ENCODE measurements at regions not wholly inside any gene's neighbourhood (a gene's known extent, or its start where the extent isn't known, plus 50 kb on each side); places are given as distances from the start of the nearest gene placed in this dataset.

GRCh38 chr20:50417023-50417329 lies 93.2 kb upstream of the PTPN1 start:
- H3K9me2 ChIP-seq (replicated peaks; ENCODE audit: insufficient read depth, low read length): no peaks in the 10 kb centered on the region
- TF ChIP-seq, protein P1, sequence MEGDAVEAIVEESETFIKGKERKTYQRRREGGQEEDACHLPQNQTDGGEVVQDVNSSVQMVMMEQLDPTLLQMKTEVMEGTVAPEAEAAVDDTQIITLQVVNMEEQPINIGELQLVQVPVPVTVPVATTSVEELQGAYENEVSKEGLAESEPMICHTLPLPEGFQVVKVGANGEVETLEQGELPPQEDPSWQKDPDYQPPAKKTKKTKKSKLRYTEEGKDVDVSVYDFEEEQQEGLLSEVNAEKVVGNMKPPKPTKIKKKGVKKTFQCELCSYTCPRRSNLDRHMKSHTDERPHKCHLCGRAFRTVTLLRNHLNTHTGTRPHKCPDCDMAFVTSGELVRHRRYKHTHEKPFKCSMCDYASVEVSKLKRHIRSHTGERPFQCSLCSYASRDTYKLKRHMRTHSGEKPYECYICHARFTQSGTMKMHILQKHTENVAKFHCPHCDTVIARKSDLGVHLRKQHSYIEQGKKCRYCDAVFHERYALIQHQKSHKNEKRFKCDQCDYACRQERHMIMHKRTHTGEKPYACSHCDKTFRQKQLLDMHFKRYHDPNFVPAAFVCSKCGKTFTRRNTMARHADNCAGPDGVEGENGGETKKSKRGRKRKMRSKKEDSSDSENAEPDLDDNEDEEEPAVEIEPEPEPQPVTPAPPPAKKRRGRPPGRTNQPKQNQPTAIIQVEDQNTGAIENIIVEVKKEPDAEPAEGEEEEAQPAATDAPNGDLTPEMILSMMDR (IDR thresholded peaks at IDR 0.05; ENCODE audit: insufficient read depth, low read length, poor library complexity, severe bottlenecking): no peak
- TF ChIP-seq EZH2phosphoT487 (conservative IDR thresholded peaks at IDR 0.05; ENCODE audit: low read length): no peak
- no peaks in the 10 kb centered on the region for H3K27me3 ChIP-seq (ENCODE audit: low read length)
- H4K20me1 ChIP-seq (ENCODE audit: low read depth, low read length): no peaks in the 10 kb centered on the region
- no peaks in the 10 kb centered on the region for H3K36me3 ChIP-seq (ENCODE audit: low read length)
- H3K9me3 ChIP-seq (ENCODE audit: insufficient read depth, low read length): no peaks in the 10 kb centered on the region
- no peak overlapping the region for H3K4me2 ChIP-seq (ENCODE audit: low read depth, low read length, poor library complexity, severe bottlenecking)
- no peak overlapping the region for H3K4me3 ChIP-seq (ENCODE audit: insufficient read depth, low read length, poor library complexity, severe bottlenecking)
- H3K27ac ChIP-seq (ENCODE audit: low read depth, low read length): no peak overlapping the region
- H3K9ac ChIP-seq (ENCODE audit: low read length): no peak overlapping the region
- H3K79me2 ChIP-seq (ENCODE audit: insufficient read depth, low read length): no peaks in the 10 kb centered on the region
- H3F3A ChIP-seq (ENCODE audit: insufficient read depth): no peaks in the 10 kb centered on the region
- no peak overlapping the region for H2AFZ ChIP-seq (ENCODE audit: low read depth, low read length, severe bottlenecking)

DNA sequence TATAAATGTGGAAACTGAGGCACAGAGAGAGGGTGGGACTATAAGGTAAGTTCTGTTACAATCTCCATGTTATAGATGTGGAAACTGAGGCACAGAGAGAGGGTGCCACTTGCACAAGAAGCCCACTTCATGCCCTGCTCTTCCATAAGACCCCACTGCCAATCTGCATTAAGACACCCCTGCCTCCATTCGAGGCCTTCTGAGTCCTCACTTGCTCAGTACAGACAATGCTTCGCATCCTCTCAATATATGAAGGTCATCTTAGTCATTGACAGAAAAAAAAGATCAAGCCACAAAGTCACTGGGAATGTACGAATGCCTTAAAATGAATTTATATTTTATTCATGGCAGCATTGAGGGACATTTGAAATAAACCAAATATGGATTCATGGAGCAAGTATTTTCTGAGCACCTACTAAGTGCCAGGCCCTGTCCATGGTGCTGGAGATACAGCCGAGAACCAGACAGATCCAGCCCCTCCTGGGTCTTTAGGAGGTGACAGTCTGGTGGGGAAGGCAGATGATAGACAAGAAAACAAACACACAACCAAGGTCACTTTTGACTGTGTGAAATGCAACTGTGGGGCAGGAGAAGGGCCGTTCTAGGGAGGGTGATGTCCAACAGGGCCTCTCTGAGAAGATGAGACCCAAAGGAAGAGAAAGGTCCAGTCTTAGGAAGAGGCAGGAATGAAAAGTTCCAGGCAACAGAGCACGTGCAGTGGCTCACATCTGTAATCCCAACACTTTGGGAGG lies 92.5 kb upstream of the PTPN1 start:
- Histone ChIP-seq H4K20me1 (ENCODE audit: low read depth, low read length) (no peaks in the 10 kb centered on the region), H3K4me2 (ENCODE audit: low read depth, low read length, poor library complexity, severe bottlenecking) (no peak overlapping the region), H3K27me3 (ENCODE audit: low read length) (no peaks in the 10 kb centered on the region), H3K27ac (ENCODE audit: low read depth, low read length) (no peak overlapping the region), H3K4me3 (ENCODE audit: insufficient read depth, low read length, poor library complexity, severe bottlenecking) (no peak overlapping the region), H3K9me3 (ENCODE audit: insufficient read depth, low read length) (no peaks in the 10 kb centered on the region), H3K36me3 (ENCODE audit: low read length) (no peaks in the 10 kb centered on the region), H3K9ac (ENCODE audit: low read length) (no peak overlapping the region), H3K9me2 (replicated peaks; ENCODE audit: insufficient read depth, low read length) (no peaks in the 10 kb centered on the region), H3K79me2 (ENCODE audit: insufficient read depth, low read length) (no peaks in the 10 kb centered on the region), H3F3A (ENCODE audit: insufficient read depth) (no peaks in the 10 kb centered on the region), H2AFZ (ENCODE audit: low read depth, low read length, severe bottlenecking) (no peak overlapping the region)
- TF ChIP-seq, protein P1 (IDR thresholded peaks at IDR 0.05; ENCODE audit: insufficient read depth, low read length, poor library complexity, severe bottlenecking): no peak

DNA sequence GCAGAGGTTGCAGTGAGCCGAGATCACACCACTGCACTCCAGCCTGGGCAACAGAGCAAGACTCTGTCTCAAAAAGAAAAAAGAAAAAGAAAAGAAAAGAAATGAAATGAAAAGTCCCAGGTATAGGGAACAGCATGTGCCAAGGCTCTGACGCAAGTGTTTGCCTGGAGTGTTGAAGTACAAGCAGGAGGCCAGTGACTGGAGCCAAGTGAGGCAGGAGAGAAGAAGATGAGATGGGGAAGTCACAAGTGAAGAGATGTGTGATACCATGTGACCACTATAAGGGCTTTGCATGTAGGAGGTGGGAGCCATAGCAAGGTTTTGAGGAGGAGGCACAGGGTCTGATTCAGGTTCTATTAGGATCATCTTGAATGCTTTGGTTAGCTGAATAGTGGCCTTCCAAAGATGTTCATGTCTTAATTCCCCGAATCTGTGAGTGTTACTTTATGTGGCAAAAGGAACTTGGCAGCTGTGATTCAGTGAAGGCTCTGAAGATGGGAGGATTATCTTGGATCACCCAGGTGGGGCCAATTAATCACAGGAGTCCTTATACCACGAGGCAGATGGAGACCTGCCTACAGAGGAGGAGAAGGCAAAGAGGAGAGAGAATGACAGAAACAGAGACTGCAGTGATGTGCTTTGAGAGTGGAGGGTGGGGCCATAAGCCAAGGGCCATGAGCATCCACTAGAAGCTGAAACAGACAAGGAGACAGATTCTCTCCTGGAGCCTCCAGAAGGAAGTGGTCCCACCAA lies 91.1 kb upstream of the PTPN1 start:
- Histone ChIP-seq H3K9me3 (ENCODE audit: insufficient read depth, low read length) (no peaks in the 10 kb centered on the region), H4K20me1 (ENCODE audit: low read depth, low read length) (no peaks in the 10 kb centered on the region), H3K27me3 (ENCODE audit: low read length) (no peaks in the 10 kb centered on the region), H3K4me2 (ENCODE audit: low read depth, low read length, poor library complexity, severe bottlenecking) (no peak overlapping the region), H3K9ac (ENCODE audit: low read length) (no peak overlapping the region), H3K9me2 (replicated peaks; ENCODE audit: insufficient read depth, low read length) (no peaks in the 10 kb centered on the region), H3K36me3 (ENCODE audit: low read length) (no peaks in the 10 kb centered on the region), H3K79me2 (ENCODE audit: insufficient read depth, low read length) (no peaks in the 10 kb centered on the region), H3K27ac (ENCODE audit: low read depth, low read length) (no peak overlapping the region), H3K4me3 (ENCODE audit: insufficient read depth, low read length, poor library complexity, severe bottlenecking) (no peak overlapping the region), H3F3A (ENCODE audit: insufficient read depth) (no peaks in the 10 kb centered on the region), H2AFZ (ENCODE audit: low read depth, low read length, severe bottlenecking) (no peak overlapping the region)
- TF ChIP-seq, protein P1 (IDR thresholded peaks at IDR 0.05; ENCODE audit: insufficient read depth, low read length, poor library complexity, severe bottlenecking): no peak
- TF ChIP-seq EZH2phosphoT487 (conservative IDR thresholded peaks at IDR 0.05; ENCODE audit: low read length): no peak

All from SU-DHL-6 (cell line).